HepG2 (cell line): ENCODE measurements at regions not wholly inside any gene's neighbourhood (a gene's known extent, or its start where the extent isn't known, plus 50 kb on each side); places are given as distances from the start of the nearest gene placed in this dataset.

Experiments
- ATAC-seq: fragments of 200-7000 bp; cut with Tn5 transposase; 3 replicates; pipeline ENCODE4 v1.9.1; 2020; ENCODE audit warnings: mild to moderate bottlenecking, moderate library complexity
- BruUV-seq: library from RNA; stranded (reverse); fragments of 400-500 nt; replicated peaks from 2 replicates; lab custom pipeline; 2021; lab: Mats Ljungman, UMichigan
- CTCF ChIA-PET: fragments of 300-600 bp; formaldehyde crosslinking; extraction: SDS; loops from one replicate; lab custom pipeline; 2021; ENCODE audit warnings: low total read pairs, inconsistent platforms, low intra/inter-chr PET ratio; lab: Yijun Ruan, JAX
- POLR2A ChIA-PET: fragments of 350-600 bp; sonication (Branson Sonifier 250); formaldehyde crosslinking; loops from one replicate; lab custom pipeline; 2020; ENCODE audit warnings: antibody characterized with exemption, inconsistent platforms; lab: Yijun Ruan, JAX
- DNase-seq: peaks from one replicate; pipeline ENCODE4 v3.0.0-alpha.2; 2015; ENCODE audit warnings: low spot score
- FAIRE-seq: peaks from 3 replicates; lab custom pipeline; 2011; peaks lifted over from hg19 to GRCh38; lab: Jason Lieb, UNC
- H2AFZ ChIP-seq: one replicate; pipeline ENCODE4 v1.6.1; 2011; ENCODE audit warnings: low read length, inconsistent platforms
- H3K27ac ChIP-seq: fragments of 300-600 bp; 3 replicates; pipeline ENCODE4 v1.8.0; 2011; ENCODE audit warnings: mixed run types, mild to moderate bottlenecking, mixed read lengths, low read length, inconsistent platforms; ENCODE audit not compliant: insufficient read depth; ENCODE audit errors: extremely low read length
- H3K27me3 ChIP-seq, 2 experiments: fragments of 200-600 bp in 1 of 2; 2 replicates in 1 of 2; 3 replicates in 1 of 2; pipeline versions ENCODE4 v1.6.0 to v1.8.0; 2011; ENCODE audit warnings: low read length in 2 of 2, mild to moderate bottlenecking in 2 of 2, moderate library complexity in 2 of 2, inconsistent platforms in 1 of 2; ENCODE audit not compliant: insufficient read depth in 2 of 2, control insufficient read depth in 1 of 2
- H3K36me3 ChIP-seq, 2 experiments: fragments of 200-600 bp in 1 of 2; replicated peaks in 1 of 2; 2 replicates in 1 of 2; 3 replicates in 1 of 2; pipeline versions ENCODE4 v1.5.1 to v1.8.0; 2011; ENCODE audit warnings: low read length in 2 of 2, inconsistent platforms in 1 of 2; ENCODE audit not compliant: insufficient read depth in 2 of 2, control insufficient read depth in 1 of 2
- H3K4me1 ChIP-seq: 2 replicates; pipeline ENCODE4 v1.5.1; 2012; ENCODE audit warnings: low read length, inconsistent platforms; ENCODE audit not compliant: insufficient read depth
- H3K4me2 ChIP-seq: 2 replicates; pipeline ENCODE4 v1.6.0; 2011; ENCODE audit warnings: low read depth, low read length, inconsistent platforms
- H3K4me3 ChIP-seq, 3 experiments: fragments of 200-600 bp in 1 of 3; sonication (generic), shearing (Covaris generic) in 1 of 3; replicated peaks in 1 of 3; 2 replicates each; pipeline ENCODE4 v1.5.1; 2011 to 2016; ENCODE audit warnings: low read length in 3 of 3, inconsistent platforms in 2 of 3, low read depth in 2 of 3, mild to moderate bottlenecking in 2 of 3, control low read depth in 1 of 3, mixed read lengths in 1 of 3; ENCODE audit not compliant: insufficient read depth in 1 of 3
- H3K79me2 ChIP-seq: one replicate; pipeline ENCODE4 v1.6.1; 2011; ENCODE audit warnings: low read length, inconsistent platforms; ENCODE audit not compliant: insufficient read depth
- H3K9ac ChIP-seq: 2 replicates; pipeline ENCODE4 v1.6.0; 2011; ENCODE audit warnings: mild to moderate bottlenecking, low read depth, low read length, inconsistent platforms; ENCODE audit not compliant: insufficient read depth
- H3K9me3 ChIP-seq: 2 replicates; pipeline ENCODE4 v1.5.1; 2012; ENCODE audit warnings: mild to moderate bottlenecking, low read length
- H4K20me1 ChIP-seq: 2 replicates; pipeline ENCODE4 v1.6.0; 2011; ENCODE audit warnings: inconsistent platforms, mild to moderate bottlenecking, low read length, moderate library complexity; ENCODE audit not compliant: insufficient read depth
- ATM ChIP-seq: fragments of 450-650 bp; IDR thresholded peaks from 2 replicates; pipeline ENCODE4 v1.7.1; 2017; ENCODE audit warnings: mild to moderate bottlenecking, borderline replicate concordance
- CEBPB ChIP-seq: IDR thresholded peaks from 2 replicates; pipeline ENCODE4 v1.6.1; 2011; ENCODE audit warnings: low read depth, low read length, improper control_type of control experiment, borderline replicate concordance
- FOXO4 ChIP-seq: sonication (generic); formaldehyde crosslinking; conservative IDR thresholded peaks from 2 replicates; pipeline ENCODE4 v1.8.1; 2023; ENCODE audit warnings: missing genetic modification reagents
- KLF9 ChIP-seq: IDR thresholded peaks from 2 replicates; pipeline ENCODE4 v1.6.1; 2016; ENCODE audit warnings: low read depth
- MYC ChIP-seq: sonication (generic); formaldehyde crosslinking; IDR thresholded peaks from 2 replicates; pipeline ENCODE4 v1.9.0; 2021; ENCODE audit warnings: missing genetic modification reagents, borderline replicate concordance
- NFATC3 ChIP-seq: sonication (generic); formaldehyde crosslinking; IDR thresholded peaks from 2 replicates; pipeline ENCODE4 v1.5.1; 2020; ENCODE audit warnings: mild to moderate bottlenecking, missing genetic modification reagents
- PHF5A ChIP-seq: IDR thresholded peaks from one replicate; pipeline ENCODE4 v1.6.1; 2018; ENCODE audit warnings: low read depth, missing genetic modification reagents; ENCODE audit not compliant: unreplicated experiment
- SNAPC2 ChIP-seq: sonication (generic); formaldehyde crosslinking; IDR thresholded peaks from 2 replicates; pipeline ENCODE4 v1.8.1; 2022; ENCODE audit warnings: mild to moderate bottlenecking, missing genetic modification reagents
- THYN1 ChIP-seq: sonication (generic); formaldehyde crosslinking; IDR thresholded peaks from 2 replicates; pipeline ENCODE4 v1.8.1; 2023; ENCODE audit warnings: low read depth, mild to moderate bottlenecking, moderate library complexity, missing genetic modification reagents, borderline replicate concordance
- ZNF101 ChIP-seq: sonication (generic); formaldehyde crosslinking; IDR thresholded peaks from 2 replicates; pipeline ENCODE4 v1.4.0; 2020; ENCODE audit warnings: mild to moderate bottlenecking, low read depth, missing genetic modification reagents, borderline replicate concordance
- ZNF33B ChIP-seq: sonication (generic); formaldehyde crosslinking; IDR thresholded peaks from 2 replicates; pipeline ENCODE4 v1.5.1; 2020; ENCODE audit warnings: mild to moderate bottlenecking, missing genetic modification reagents
- ZNF503 ChIP-seq: sonication (generic); formaldehyde crosslinking; IDR thresholded peaks from 2 replicates; pipeline ENCODE4 v1.4.0; 2020; ENCODE audit warnings: missing genetic modification reagents
- ZNF766 ChIP-seq: sonication (generic); formaldehyde crosslinking; IDR thresholded peaks from 2 replicates; pipeline ENCODE4 v1.5.0; 2020; ENCODE audit warnings: missing genetic modification reagents, borderline replicate concordance
- ZNF850 ChIP-seq: sonication (generic); formaldehyde crosslinking; conservative IDR thresholded peaks from 2 replicates; pipeline ENCODE4 v1.9.0; 2021; ENCODE audit warnings: mild to moderate bottlenecking, missing genetic modification reagents
- ZSCAN9 ChIP-seq: IDR thresholded peaks from 2 replicates; pipeline ENCODE4 v1.6.1; 2016; ENCODE audit warnings: borderline replicate concordance
- WGBS: methylation state at CpG from one replicate; pipeline ENCODE4 v1.1.6; 2017; ENCODE audit warnings: low lambda C conversion rate; 5-methylcytosine and 5-hydroxymethylcytosine counted together
- in situ Hi-C: cut with HindIII; loops from 2 replicates; pipeline ENCODE4 v1.10.0; 2017; ENCODE audit warnings: low pct_unique_long_range_greater_than_20kb; ENCODE audit not compliant: extremely low pct_ligation_motif_present
- intact Hi-C: fragments of 100-400 bp; cut with micrococcal nuclease; formaldehyde crosslinking; loops from one replicate; pipeline ENCODE4 v1.10.0; 2022; ENCODE audit not compliant: unreplicated experiment

GRCh38 chr13:90428522-90429210, 918.8 kb upstream of the MIR17HG start (continued):
- TF ChIP-seq MYC (CRISPR knock-in tag) (no peak), NFATC3 (no peak), ZNF850 (no peak)

DNA sequence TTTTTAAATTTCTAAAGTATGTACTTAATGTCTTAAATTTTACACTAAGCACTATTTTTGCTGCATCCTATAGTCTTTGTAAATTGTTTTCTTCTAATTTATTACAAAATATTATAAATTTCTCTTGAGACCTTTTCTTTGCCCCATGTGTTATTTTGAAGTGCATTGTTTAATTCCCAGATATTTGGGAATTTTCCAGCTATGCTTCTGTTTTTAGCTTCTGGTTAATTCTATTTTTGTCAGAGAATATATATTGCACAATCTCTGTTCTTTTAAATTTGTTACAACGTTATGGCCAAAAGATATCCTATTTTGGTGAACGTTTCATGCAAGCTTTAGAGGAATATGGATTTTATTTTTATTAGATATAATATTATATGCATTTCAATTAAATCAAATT, 917.4 kb upstream of the MIR17HG start:
- in situ Hi-C loops: no loop called here
- POLR2A ChIA-PET: no interaction called here

DNA sequence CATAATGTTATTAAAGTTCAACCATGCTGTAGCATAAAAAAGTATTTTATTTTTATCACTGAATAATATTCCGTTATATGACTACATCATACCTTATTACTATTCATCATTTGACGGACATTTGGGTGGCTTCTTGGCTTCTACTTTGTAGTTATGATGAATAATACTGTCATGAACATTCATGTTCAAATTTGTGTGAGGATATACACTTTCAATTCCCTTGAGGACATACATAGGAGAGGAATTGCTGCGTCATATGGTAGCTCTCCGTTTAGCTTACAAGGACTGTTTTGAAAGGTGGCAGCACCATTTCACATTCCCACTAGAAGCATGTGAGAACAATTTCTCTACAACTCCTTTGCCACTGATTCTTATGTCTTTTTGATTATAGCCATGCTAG, 910.8 kb upstream of the MIR17HG start:
- Histone ChIP-seq H3K9me3 (peaks cover 43% of the 10 kb centered on the region), H3K4me2 (no peak overlapping the region), H3K79me2 (no peaks in the 10 kb centered on the region), H3K27ac (no peak overlapping the region), H4K20me1 (no peaks in the 10 kb centered on the region), H3K4me3 (no peak overlapping the region), H3K9ac (no peak overlapping the region), H3K4me1 (no peaks in the 10 kb centered on the region), H2AFZ (no peak overlapping the region), H3K36me3 (no peaks in the 10 kb centered on the region), H3K27me3 (no peaks in the 10 kb centered on the region)
- TF ChIP-seq SNAPC2 (CRISPR knock-in tag) (no peak), ZSCAN9 (CRISPR knock-in tag) (no peak), ZNF503 (CRISPR knock-in tag) (no peak), ZNF33B (CRISPR knock-in tag) (no peak), FOXO4 (no peak), KLF9 (no peak), THYN1 (CRISPR knock-in tag) (no peak), PHF5A (CRISPR knock-in tag) (no peak), ZNF766 (no peak), ZNF101 (CRISPR knock-in tag) (no peak)
- ATAC-seq: no peak
- CTCF ChIA-PET: no interaction called here
- no peak for FAIRE-seq
- BruUV-seq: no TSS peak
- whole genome bisulfite sequencing: 48% methylated on average over 4 of the region's 4 CpGs
- POLR2A ChIA-PET: no interaction called here
- intact Hi-C loops: no loop called here
- DNase-seq: no peak
- in situ Hi-C loops: no loop called here

More for the DNA sequence above, 917.4 kb upstream of the MIR17HG start:
- Histone ChIP-seq H3K9me3 (peaks cover 50% of the 10 kb centered on the region), H4K20me1 (no peaks in the 10 kb centered on the region), H3K27me3 (no peaks in the 10 kb centered on the region), H3K4me2 (no peak overlapping the region), H3K27ac (no peak overlapping the region), H3K4me1 (no peaks in the 10 kb centered on the region), H2AFZ (no peak overlapping the region), H3K9ac (no peak overlapping the region), H3K4me3 (no peak overlapping the region), H3K79me2 (no peaks in the 10 kb centered on the region), H3K36me3 (no peaks in the 10 kb centered on the region)
- ATAC-seq (no peak), DNase-seq (no peak), FAIRE-seq (no peak)
- WGBS: 1% methylated on average over 2 of the region's 2 CpGs
- TF ChIP-seq CEBPB (0 out of 2 replicates have a peak, but pooled peaks have one; percentile 33), ATM (no peak)
- BruUV-seq: no TSS peak
- intact Hi-C loops: no loop called here
- CTCF ChIA-PET: no interaction called here
